Fibroblast of mammary gland (primary cell): ENCODE measurements at regions not wholly inside any gene's neighbourhood (a gene's known extent, or its start where the extent isn't known, plus 50 kb on each side); places are given as distances from the start of the nearest gene placed in this dataset.
A peak's percentile ranks its signal among the peaks of the same experiment; 100 is the strongest.

ENCODE experiments used
- DNase-seq: peaks from one replicate; pipeline ENCODE4 v3.0.0-alpha.2; 2010; ENCODE audit warnings: low read depth
- H3K4me3 ChIP-seq: 2 replicates; pipeline ENCODE4 v1.5.1; 2011; ENCODE audit warnings: low read depth, mild to moderate bottlenecking, low read length, moderate library complexity; ENCODE audit not compliant: control insufficient read depth
- TF ChIP-seq, protein P1 (sequence below): conservative IDR thresholded peaks from 2 replicates; pipeline ENCODE4 v1.5.1; 2011; ENCODE audit warnings: low read depth, low read length, inconsistent platforms; ENCODE audit not compliant: control insufficient read depth, insufficient read depth

DNA sequence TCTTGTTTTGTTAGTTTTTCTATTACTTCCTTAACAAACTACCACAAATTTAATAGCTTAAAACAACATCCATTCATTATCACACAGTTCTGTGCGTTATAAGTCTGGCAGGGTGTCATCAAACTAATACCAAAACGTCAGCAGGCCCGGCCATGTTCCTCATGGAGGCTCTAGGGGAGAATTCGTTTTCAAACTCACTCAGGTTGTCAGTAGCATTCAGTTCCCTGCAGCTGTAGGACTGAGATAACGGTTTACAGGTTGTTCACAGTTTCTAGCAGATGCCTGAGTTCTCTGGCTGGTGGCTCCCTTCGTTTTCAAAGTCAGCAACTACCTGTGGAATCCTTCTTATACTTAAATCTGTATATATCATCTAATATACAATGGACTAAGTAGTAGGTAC lies 72.5 kb upstream of the PRSS16 start:
- H3K4me3 ChIP-seq, result no peak overlapping the region
- TF ChIP-seq, protein P1, sequence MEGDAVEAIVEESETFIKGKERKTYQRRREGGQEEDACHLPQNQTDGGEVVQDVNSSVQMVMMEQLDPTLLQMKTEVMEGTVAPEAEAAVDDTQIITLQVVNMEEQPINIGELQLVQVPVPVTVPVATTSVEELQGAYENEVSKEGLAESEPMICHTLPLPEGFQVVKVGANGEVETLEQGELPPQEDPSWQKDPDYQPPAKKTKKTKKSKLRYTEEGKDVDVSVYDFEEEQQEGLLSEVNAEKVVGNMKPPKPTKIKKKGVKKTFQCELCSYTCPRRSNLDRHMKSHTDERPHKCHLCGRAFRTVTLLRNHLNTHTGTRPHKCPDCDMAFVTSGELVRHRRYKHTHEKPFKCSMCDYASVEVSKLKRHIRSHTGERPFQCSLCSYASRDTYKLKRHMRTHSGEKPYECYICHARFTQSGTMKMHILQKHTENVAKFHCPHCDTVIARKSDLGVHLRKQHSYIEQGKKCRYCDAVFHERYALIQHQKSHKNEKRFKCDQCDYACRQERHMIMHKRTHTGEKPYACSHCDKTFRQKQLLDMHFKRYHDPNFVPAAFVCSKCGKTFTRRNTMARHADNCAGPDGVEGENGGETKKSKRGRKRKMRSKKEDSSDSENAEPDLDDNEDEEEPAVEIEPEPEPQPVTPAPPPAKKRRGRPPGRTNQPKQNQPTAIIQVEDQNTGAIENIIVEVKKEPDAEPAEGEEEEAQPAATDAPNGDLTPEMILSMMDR, result no peak
- no peak for DNase-seq

DNA sequence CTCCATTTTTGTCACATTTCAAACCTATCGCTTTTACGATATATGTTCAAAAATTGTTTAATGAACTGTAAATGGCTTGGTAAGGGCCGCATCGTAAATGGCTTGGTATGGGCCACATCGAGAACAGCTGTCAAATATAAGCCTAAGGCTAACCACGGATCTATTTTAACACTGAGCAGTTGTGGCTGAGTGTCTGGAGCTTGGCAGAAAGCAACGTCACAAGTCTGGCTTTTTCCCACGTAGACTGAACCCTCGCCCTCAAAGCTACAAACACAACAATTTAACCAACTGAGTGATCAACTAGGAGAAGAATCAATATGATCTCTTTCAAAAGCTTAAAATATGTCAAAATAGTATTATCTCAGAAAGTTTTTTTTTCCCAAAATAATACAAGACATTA lies 71.4 kb upstream of the PRSS16 start:
- peak overlapping the region; percentile 96 for H3K4me3 ChIP-seq
- TF ChIP-seq, protein P1, result no peak

DNA sequence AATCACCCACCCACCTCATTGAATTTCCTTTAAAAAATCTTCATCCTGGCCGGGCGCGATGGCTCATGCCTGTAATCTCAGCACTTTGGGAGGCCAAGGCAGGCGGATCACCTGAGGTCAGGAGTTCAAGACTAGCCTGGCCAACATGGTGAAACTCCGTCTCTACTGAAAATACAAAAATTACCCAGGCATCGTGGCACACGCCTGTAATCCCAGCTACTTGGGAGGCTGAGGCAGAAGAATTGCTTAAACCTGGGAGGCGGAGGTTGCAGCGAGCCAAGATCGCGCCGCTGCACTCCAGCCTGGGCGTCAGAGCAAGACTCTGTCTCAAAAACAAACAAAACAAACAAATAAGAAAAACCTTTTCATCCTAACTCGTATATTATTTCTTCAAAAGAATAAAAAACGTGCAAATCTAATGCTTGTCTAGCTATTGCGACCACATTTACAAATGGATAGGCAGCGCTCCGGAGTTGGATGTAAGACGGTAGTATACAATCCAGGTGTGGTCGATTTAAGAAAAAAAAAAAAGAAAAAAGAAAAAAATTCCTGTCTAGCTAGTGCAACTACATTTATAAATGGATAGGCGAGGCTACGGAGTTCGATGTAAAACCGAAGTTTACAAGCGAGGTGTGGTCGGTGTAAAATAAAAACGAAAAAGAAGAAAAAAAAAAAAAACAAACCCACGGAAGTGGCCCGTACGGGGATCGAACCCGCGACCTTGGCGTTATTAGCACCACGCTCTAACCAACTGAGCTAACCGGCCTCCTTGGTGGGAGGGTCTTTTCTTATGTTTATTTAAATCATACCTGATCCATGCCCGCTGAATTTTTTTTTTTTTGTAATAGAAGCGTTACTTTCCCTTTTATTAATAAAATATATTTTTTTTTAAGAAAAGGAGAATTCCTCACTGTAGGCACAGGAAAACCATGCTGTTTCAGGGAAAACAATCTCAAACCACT lies 70.7 kb upstream of the PRSS16 start:
- H3K4me3 ChIP-seq, result peak overlapping the region; percentile 96
- TF ChIP-seq, protein P1, result no peak
- DNase-seq, result peak; percentile 48

More for the DNA sequence above, 71.4 kb upstream of the PRSS16 start:
- peak; percentile 49 for DNase-seq

DNA sequence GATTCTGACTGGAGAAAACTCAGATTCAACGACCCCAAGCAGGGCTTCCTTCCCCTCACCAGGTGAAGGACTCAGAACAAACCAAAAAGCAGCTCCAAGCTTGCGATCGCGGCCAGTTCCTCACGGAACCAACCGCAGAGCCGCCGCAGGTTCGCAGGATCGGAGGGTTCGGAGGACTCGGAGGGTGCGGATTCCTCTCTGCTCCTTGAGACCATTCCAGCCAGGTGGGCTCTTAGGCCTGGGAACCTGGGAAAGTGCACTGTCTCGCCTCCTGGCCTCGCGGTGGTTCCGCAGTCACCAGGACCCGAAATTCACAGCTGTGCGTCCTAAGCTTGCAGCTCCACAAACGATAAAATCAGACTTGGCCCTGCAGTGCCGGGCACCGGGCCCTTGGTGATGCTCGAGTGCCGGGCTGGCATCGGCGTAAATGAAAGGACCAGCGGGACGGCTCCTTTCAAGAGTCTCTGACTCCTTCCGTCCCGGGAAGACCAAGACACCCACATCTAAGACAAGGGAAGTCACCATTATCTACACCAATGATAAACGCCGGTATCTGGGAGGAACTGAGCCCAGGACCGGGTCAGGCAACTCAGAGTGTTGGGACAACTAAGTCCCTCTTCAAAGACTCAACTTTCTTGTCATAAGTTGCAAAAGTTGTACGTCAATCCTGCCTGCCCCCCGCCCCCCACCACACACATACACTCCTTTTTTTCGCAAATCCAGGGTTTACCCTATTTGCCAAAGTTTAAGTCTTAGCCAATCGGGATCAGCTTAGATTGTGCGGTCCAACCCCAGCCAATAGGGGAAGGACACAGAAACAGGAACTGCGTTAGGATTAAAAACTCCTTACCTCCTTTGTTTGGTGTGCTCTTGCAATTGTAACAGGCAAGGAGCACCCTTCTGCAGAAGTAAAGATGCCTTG lies 69.8 kb upstream of the PRSS16 start:
- H3K4me3 ChIP-seq, result peak overlapping the region; percentile 96
- peak; percentile 91 for DNase-seq

DNA sequence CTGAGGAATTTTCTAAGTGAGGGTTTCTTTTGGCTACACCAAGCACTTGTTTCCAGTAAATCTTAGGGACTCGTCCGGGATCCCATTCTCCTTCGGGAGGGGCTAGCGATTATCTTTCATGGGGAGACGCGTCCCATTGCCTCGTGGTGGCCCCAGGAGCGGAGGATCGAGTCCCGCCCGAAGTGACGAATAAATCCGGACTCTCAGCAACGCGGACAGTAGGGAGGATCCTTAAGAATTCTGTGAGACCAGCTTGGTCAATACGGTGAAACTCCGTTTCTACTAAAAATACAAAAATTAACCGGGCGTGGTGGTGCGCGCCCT lies 69.1 kb upstream of the PRSS16 start:
- H3K4me3 ChIP-seq, result peak overlapping the region; percentile 96
- no peak for DNase-seq
- TF ChIP-seq, protein P1, result no peak

More for the DNA sequence above, 69.8 kb upstream of the PRSS16 start:
- TF ChIP-seq, protein P1, result peak; percentile 41

DNA sequence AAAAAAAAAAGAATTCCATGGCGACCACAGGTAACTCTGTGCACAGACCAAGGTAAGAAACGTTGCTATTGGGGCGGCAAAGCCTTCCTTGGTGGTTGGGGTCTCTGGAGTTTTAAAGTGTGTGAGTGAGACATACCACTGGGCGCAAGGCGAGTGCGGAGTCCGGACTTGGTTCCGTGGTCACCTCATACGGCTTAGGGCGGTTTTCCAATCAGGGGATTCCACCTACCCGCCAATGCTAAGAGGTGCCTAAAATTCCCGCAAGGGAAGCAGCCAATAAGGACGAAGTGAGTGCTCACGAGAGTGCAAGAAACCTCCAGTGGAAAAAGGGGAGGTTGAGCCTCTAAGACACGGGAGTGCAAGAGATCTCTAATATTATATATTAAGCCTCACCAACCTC lies 68.6 kb upstream of the PRSS16 start:
- H3K4me3 ChIP-seq, result peak overlapping the region; percentile 96
- DNase-seq, result no peak
- TF ChIP-seq, protein P1, result no peak
